ENCODE measurements at regions not wholly inside any gene's neighbourhood (a gene's known extent, or its start where the extent isn't known, plus 50 kb on each side); places are given as distances from the start of the nearest gene placed in this dataset.

- no peak overlapping the region for H3K27ac ChIP-seq
- no peak for DNase-seq (ENCODE audit: low read depth in 1 of 2, low spot score in 1 of 2)
- no peak for TF ChIP-seq CTCF (IDR thresholded peaks at IDR 0.05; ENCODE audit: low read depth, low read length)
- no peak overlapping the region for H3K4me3 ChIP-seq
- H3K4me1 ChIP-seq (ENCODE audit: low read depth), result no peaks in the 10 kb centered on the region
- H3K27me3 ChIP-seq, result no peaks in the 10 kb centered on the region
- H3K36me3 ChIP-seq, result no peaks in the 10 kb centered on the region
- no peaks in the 10 kb centered on the region for H3K9me3 ChIP-seq (ENCODE audit: low read depth)
These were observed 446.3 kb downstream of the MID1IP1 start for GRCh38 chrX:39247536-39247935.

- no peaks in the 10 kb centered on the region for H3K27me3 ChIP-seq
- H3K27ac ChIP-seq, result no peak overlapping the region
- TF ChIP-seq CTCF (IDR thresholded peaks at IDR 0.05; ENCODE audit: low read depth, low read length), result no peak
- no peak overlapping the region for H3K4me3 ChIP-seq
- H3K4me1 ChIP-seq (ENCODE audit: low read depth), result no peaks in the 10 kb centered on the region
- H3K9me3 ChIP-seq (ENCODE audit: low read depth), result no peaks in the 10 kb centered on the region
- no peaks in the 10 kb centered on the region for H3K36me3 ChIP-seq
- DNase-seq (ENCODE audit: low read depth in 1 of 2, low spot score in 1 of 2), result no peak
These were observed 447.1 kb downstream of the MID1IP1 start for GRCh38 chrX:39248330-39248729.

- no peaks in the 10 kb centered on the region for H3K36me3 ChIP-seq
- DNase-seq (ENCODE audit: low read depth in 1 of 2, low spot score in 1 of 2), result no peak
- no peak overlapping the region for H3K27ac ChIP-seq
- no peaks in the 10 kb centered on the region for H3K9me3 ChIP-seq (ENCODE audit: low read depth)
- no peak for TF ChIP-seq CTCF (IDR thresholded peaks at IDR 0.05; ENCODE audit: low read depth, low read length)
- H3K4me1 ChIP-seq (ENCODE audit: low read depth), result no peaks in the 10 kb centered on the region
- no peaks in the 10 kb centered on the region for H3K27me3 ChIP-seq
- H3K4me3 ChIP-seq, result no peak overlapping the region
These were observed 448.7 kb downstream of the MID1IP1 start for GRCh38 chrX:39249999-39250398.

GRCh38 chrX:39251995-39252394, 450.7 kb downstream of the MID1IP1 start:
- TF ChIP-seq CTCF (IDR thresholded peaks at IDR 0.05; ENCODE audit: low read depth, low read length), result no peak
- Histone ChIP-seq H3K4me3 (no peak overlapping the region), H3K4me1 (ENCODE audit: low read depth) (no peaks in the 10 kb centered on the region), H3K27ac (no peak overlapping the region), H3K36me3 (no peaks in the 10 kb centered on the region), H3K27me3 (no peaks in the 10 kb centered on the region), H3K9me3 (ENCODE audit: low read depth) (no peaks in the 10 kb centered on the region)
- DNase-seq (ENCODE audit: low read depth in 1 of 2, low spot score in 1 of 2), result no peak

GRCh38 chrX:39253551-39253950, 452.3 kb downstream of the MID1IP1 start:
- H3K4me3 ChIP-seq, result no peak overlapping the region
- H3K4me1 ChIP-seq (ENCODE audit: low read depth), result no peaks in the 10 kb centered on the region
- DNase-seq (ENCODE audit: low read depth in 1 of 2, low spot score in 1 of 2), result peak in 1 of 2 donors; percentile 0
- no peak overlapping the region for H3K27ac ChIP-seq
- no peaks in the 10 kb centered on the region for H3K27me3 ChIP-seq
- no peaks in the 10 kb centered on the region for H3K9me3 ChIP-seq (ENCODE audit: low read depth)
- H3K36me3 ChIP-seq, result no peaks in the 10 kb centered on the region
- TF ChIP-seq CTCF (IDR thresholded peaks at IDR 0.05; ENCODE audit: low read depth, low read length), result no peak

GRCh38 chrX:39258331-39258730, 457.1 kb downstream of the MID1IP1 start:
- Histone ChIP-seq H3K4me1 (ENCODE audit: low read depth) (no peaks in the 10 kb centered on the region), H3K27ac (no peak overlapping the region), H3K9me3 (ENCODE audit: low read depth) (no peaks in the 10 kb centered on the region), H3K4me3 (no peak overlapping the region), H3K36me3 (no peaks in the 10 kb centered on the region), H3K27me3 (no peaks in the 10 kb centered on the region)
- DNase-seq (ENCODE audit: low read depth in 1 of 2, low spot score in 1 of 2), result peak; percentile 0 to 20
- TF ChIP-seq CTCF (IDR thresholded peaks at IDR 0.05; ENCODE audit: low read depth, low read length), result no peak
